ENCODE measurements at regions not wholly inside any gene's neighbourhood (a gene's known extent, or its start where the extent isn't known, plus 50 kb on each side); places are given as distances from the start of the nearest gene placed in this dataset.

- Mint-ChIP-seq H3K9me3 (peaks cover 0 to 3% (median 2%) of the 10 kb centered on the region in 7 donors), H3K4me1 (no peaks in the 10 kb centered on the region), H3K27me3 (ENCODE audit: low read depth in 3 of 3) (no peaks in the 10 kb centered on the region), H3K27ac (no peak overlapping the region), H3K36me3 (no peaks in the 10 kb centered on the region), H3K4me3 (no peak overlapping the region)
- Histone ChIP-seq H3K79me2 (ENCODE audit: insufficient read depth, low read length) (no peaks in the 10 kb centered on the region), H3K27ac (ENCODE audit: low read depth in 1 of 2, low read length in 2 of 2) (no peak overlapping the region), H3K9ac (ENCODE audit: insufficient read depth, low read length, poor library complexity, severe bottlenecking) (no peak overlapping the region), H2AFZ (ENCODE audit: insufficient read depth, low read depth, low read length, poor library complexity, severe bottlenecking) (no peak overlapping the region), H3K4me1 (ENCODE audit: control insufficient read depth in 1 of 2, insufficient read depth in 2 of 2, low read length in 2 of 2) (no peaks in the 10 kb centered on the region), H4K20me1 (ENCODE audit: insufficient read depth, low read length) (no peaks in the 10 kb centered on the region), H3K4me2 (replicated peaks; ENCODE audit: extremely low read depth, low read length, poor library complexity, severe bottlenecking) (no peak overlapping the region), H3K4me3 (replicated peaks in 1 of 3; ENCODE audit: low read depth in 2 of 3, low read length in 3 of 3) (no peak overlapping the region), H3K9me3 (replicated peaks in 1 of 2; ENCODE audit: control insufficient read depth in 1 of 2, insufficient read depth in 1 of 2, low read length in 2 of 2) (no peaks in the 10 kb centered on the region), H3K36me3 (replicated peaks in 1 of 2; ENCODE audit: control insufficient read depth in 1 of 2, insufficient read depth in 2 of 2, low read length in 2 of 2) (no peaks in the 10 kb centered on the region), H3K27me3 (ENCODE audit: control insufficient read depth in 2 of 2, insufficient read depth in 2 of 2, low read length in 2 of 2) (no peaks in the 10 kb centered on the region)
- TF ChIP-seq, protein P1, sequence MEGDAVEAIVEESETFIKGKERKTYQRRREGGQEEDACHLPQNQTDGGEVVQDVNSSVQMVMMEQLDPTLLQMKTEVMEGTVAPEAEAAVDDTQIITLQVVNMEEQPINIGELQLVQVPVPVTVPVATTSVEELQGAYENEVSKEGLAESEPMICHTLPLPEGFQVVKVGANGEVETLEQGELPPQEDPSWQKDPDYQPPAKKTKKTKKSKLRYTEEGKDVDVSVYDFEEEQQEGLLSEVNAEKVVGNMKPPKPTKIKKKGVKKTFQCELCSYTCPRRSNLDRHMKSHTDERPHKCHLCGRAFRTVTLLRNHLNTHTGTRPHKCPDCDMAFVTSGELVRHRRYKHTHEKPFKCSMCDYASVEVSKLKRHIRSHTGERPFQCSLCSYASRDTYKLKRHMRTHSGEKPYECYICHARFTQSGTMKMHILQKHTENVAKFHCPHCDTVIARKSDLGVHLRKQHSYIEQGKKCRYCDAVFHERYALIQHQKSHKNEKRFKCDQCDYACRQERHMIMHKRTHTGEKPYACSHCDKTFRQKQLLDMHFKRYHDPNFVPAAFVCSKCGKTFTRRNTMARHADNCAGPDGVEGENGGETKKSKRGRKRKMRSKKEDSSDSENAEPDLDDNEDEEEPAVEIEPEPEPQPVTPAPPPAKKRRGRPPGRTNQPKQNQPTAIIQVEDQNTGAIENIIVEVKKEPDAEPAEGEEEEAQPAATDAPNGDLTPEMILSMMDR (IDR thresholded peaks at IDR 0.05), result no peak
- no CpG with 5 or more reads among the region's 1 CpG for WGBS (ENCODE audit: insufficient coverage)
- DNase-seq, result no peak
- intact Hi-C loops (cut with micrococcal nuclease), result no loop called here
These were observed 588.8 kb downstream of the INHBA start for GRCh38 chr7:41114131-41114530.

DNA sequence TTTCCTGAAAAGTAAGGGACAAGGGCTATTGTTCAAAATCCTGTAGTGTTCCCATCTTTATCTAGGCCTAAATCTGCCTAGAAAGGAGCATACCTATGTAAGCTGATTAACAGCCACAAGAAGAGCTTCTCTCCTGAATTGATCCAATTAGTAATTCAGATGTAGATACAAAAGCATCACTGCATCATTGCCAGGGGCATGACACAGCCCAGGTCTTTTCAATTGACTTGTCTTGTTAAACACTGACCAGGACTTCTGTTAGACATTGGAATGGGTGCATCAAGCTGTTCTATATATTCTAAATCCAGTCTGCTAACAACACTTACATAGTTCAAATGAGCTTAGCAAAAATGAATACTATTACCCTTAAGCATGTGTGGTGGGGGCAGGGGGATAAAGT, 589.2 kb downstream of the INHBA start:
- H3K9me3 Mint-ChIP-seq, result peaks cover 0 to 3% (median under 1%) of the 10 kb centered on the region in 7 donors
- intact Hi-C loops (cut with micrococcal nuclease), result no loop called here
- H3K27me3 Mint-ChIP-seq (ENCODE audit: low read depth in 3 of 3), result no peaks in the 10 kb centered on the region

More for the DNA sequence above, 589.2 kb downstream of the INHBA start:
- Histone ChIP-seq H3K9me3 (replicated peaks in 1 of 2; ENCODE audit: control insufficient read depth in 1 of 2, insufficient read depth in 1 of 2, low read length in 2 of 2) (no peaks in the 10 kb centered on the region), H2AFZ (ENCODE audit: insufficient read depth, low read depth, low read length, poor library complexity, severe bottlenecking) (no peak overlapping the region), H3K79me2 (ENCODE audit: insufficient read depth, low read length) (no peaks in the 10 kb centered on the region), H3K36me3 (replicated peaks in 1 of 2; ENCODE audit: control insufficient read depth in 1 of 2, insufficient read depth in 2 of 2, low read length in 2 of 2) (no peaks in the 10 kb centered on the region), H3K4me3 (replicated peaks in 1 of 3; ENCODE audit: low read depth in 2 of 3, low read length in 3 of 3) (no peak overlapping the region), H3K4me2 (replicated peaks; ENCODE audit: extremely low read depth, low read length, poor library complexity, severe bottlenecking) (no peak overlapping the region), H3K27me3 (ENCODE audit: control insufficient read depth in 2 of 2, insufficient read depth in 2 of 2, low read length in 2 of 2) (no peaks in the 10 kb centered on the region), H3K4me1 (ENCODE audit: control insufficient read depth in 1 of 2, insufficient read depth in 2 of 2, low read length in 2 of 2) (no peaks in the 10 kb centered on the region), H3K9ac (ENCODE audit: insufficient read depth, low read length, poor library complexity, severe bottlenecking) (no peak overlapping the region), H4K20me1 (ENCODE audit: insufficient read depth, low read length) (no peaks in the 10 kb centered on the region), H3K27ac (ENCODE audit: low read depth in 1 of 2, low read length in 2 of 2) (no peak overlapping the region)
- no peaks in the 10 kb centered on the region for H3K4me1 Mint-ChIP-seq
- H3K27ac Mint-ChIP-seq, result no peak overlapping the region
- DNase-seq, result no peak
- TF ChIP-seq, protein P1 (IDR thresholded peaks at IDR 0.05), result no peak
- H3K4me3 Mint-ChIP-seq, result no peak overlapping the region
- no peaks in the 10 kb centered on the region for H3K36me3 Mint-ChIP-seq

Measured in CD14-positive monocyte (primary cell).